ENCODE measurements at regions not wholly inside any gene's neighbourhood (a gene's known extent, or its start where the extent isn't known, plus 50 kb on each side); places are given as distances from the start of the nearest gene placed in this dataset.
"Not testable (repeated sequence)": the region's sequence is repeated elsewhere in the genome, so short reads cannot be mapped to it uniquely, and the experiment has no call there.

DNA sequence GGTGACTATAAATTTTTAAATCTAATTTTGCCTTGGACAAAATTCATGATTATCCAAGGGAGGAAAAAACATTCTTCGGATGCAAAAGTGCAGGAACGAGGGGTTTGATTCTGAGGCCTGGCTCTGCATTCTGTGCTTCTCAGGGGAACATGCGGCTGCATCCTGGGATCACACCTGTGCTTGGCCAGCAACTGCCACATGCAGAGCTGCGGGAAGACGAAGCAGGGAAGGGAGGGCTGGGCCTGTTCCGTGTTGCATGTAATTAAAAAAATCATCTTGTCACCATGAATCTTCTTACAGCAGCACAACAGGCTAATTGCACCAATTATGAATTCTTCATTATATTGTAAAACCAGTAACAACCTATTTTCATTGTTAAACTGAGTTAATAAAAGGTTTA is 158.0 kb upstream of the ALKAL2 start:
- DNase-seq = no peak

GRCh38 chr2:444937-445884 is 157.3 kb upstream of the ALKAL2 start:
- no peak for DNase-seq

- no peak for DNase-seq
Observed at GRCh38 chr2:443741-444140, 155.8 kb upstream of the ALKAL2 start.

DNA sequence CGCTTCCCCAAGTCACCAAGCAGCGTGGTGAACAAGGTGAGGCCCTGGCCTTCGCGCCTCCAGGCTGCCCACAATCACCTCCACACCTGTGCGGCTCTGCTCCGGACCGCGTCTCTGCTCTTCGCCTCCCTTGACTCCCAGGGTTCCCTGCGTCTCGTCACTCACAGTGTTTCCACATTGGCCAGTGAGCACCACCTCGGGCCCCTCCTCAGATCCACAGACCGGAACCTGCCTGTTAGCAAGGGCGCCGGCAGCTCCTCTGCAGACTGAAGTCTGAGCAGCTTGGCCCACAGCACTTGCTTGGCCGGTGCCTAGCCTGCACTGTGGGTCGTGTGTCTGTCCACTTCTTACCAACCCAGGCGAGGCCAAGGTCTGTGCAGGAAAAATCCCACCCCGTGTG is 155.3 kb upstream of the ALKAL2 start:
- no peak for DNase-seq

- DNase-seq = no peak
Observed at GRCh38 chr2:441258-442022, 153.5 kb upstream of the ALKAL2 start.

DNA sequence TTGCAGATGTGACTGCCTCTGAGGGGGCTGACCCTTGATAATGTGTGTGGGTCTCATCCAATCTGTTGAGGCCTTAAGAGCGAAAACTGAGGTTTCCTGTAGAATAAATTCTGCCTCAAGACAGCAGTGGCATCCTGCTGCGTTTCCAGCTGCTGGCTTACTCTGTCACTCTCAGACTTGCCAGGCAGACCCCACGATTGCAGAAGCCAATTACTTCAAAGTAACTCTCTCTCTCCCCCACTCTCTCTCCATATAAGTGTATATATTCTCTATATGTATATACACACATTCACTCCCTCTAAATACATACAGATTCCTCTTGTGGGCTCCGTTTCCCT is 152.5 kb upstream of the ALKAL2 start:
- no peak for DNase-seq

DNA sequence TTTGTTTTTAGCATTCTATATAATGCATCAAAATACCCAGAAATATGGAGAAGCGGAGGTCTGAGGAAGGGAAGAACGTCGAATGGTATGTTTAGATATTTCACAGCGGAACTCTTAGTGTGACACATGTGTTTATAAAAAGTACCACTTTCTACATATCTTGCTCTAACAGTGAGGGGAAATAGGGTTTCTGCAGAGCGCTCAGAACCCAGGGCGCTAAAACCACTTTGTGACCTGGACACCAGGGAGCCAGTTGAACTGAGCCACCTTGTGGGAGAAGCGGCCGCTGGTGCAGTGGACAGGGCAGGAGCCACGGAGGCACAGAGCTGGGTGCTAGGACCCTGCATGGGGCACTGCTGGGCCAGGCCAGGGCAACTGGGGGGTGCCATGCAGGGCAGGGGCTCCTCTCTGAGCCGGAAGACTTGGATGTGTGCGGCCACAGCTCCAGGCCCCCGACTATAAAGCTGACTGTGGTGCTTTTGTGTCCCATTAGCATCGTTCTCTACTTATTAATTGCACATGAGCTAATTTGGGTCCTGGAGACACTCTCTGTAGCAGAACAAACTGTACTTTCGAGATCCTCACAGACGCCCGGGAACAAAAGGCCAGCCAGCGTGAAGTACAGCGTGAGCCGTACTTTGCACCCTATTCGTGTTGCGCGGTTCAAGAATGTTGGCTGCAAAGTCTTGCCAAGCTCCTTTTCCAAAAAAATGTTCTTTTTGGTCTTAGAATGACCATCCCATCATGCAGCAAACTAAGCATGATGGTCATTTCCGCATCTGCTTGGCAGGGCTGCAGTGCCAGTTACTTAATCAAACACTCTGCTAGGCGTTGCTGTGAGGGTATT is 151.9 kb upstream of the ALKAL2 start:
- no peak for DNase-seq

- DNase-seq = no peak
Observed at GRCh38 chr2:439077-439476, 151.2 kb upstream of the ALKAL2 start.

DNA sequence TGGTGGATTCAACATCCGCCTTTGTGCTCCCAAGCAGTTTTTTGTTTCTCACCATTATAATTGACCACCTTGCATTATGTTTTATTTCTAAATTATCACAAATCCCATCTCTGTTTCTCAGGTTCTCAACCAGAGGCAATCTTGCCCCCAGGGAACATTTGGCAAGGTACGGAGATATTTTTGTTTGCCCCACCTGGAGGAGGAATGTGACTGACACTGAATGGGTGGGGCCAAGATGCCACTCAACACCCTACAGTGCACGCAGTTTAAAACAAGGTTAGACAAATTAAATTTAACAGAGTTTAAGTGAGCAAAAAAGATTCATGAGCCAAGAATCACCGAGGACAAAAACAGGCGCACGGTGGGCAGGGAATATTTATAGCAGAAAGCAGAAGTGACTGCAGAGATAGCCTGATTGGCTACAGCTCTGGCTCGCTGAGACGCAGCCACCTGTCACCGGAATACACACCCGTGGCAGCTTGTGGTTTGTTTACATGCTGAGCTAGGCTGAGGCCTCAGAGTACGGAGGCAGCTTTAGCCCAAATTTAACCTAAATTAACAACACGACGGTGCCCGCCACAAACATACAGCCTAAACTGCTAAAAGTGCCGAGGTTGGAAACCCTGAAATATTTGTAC is 150.0 kb upstream of the ALKAL2 start:
- peak; percentile 49 for DNase-seq

DNA sequence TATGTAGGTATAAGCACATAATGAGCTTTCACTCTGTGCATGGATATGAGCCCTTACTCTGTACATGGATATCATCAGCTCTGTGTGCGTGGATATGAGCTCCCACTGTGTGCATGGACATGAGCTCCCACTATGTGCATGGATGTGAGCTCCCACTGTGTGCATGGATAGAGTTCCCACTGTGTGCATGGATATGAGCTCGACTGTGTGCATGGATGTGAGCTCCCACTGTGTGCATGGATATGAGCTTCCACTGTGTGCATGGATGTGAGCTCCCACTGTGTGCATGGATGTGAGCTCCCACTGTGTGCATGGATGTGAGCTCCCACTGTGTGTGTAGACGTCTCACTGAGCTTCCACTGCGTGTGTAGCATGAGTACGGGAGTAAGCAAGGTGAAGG is 149.3 kb upstream of the ALKAL2 start:
- no peak for DNase-seq

DNA sequence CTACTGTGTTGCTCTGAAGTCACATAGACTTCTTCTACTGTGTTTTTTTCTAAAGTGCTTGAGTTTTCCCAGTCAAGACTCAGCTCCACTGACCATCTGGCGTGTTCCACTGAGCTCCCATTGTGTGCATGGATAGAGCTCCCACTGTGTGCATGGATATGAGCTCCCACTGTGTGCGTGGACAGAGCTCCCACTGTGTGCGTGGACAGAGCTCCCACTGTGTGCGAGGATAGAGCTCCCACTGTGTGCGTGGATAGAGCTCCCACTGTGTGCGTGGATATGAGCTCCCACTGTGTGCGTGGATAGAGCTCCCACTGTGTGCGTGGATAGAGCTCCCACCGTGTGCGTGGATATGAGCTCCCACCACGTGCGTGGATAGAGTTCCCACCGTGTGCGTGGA is 148.3 kb upstream of the ALKAL2 start:
- DNase-seq = no peak

- DNase-seq = no peak
Observed at GRCh38 chr2:434625-435024, 146.7 kb upstream of the ALKAL2 start.

DNA sequence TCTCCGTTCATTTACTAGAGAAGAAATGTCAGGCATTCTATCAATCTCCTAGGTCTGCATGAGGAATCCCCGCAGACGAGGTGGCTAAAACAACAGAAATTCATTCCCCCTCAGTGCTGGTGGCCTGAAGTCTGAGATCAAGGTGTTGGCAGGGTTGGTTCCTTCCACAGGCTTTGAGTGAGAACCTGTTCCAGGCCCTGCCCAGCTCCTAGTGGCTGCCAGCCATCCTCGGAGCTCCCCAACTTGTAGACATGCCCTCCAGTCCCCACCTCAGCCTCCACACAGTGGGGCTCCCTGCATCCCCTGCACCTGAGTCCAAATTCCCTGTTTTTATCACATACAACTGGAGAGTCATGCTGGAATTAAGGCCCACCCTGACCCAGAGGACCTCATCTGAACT is 145.3 kb upstream of the ALKAL2 start:
- DNase-seq = no peak

- no peak for DNase-seq
Observed at GRCh38 chr2:430291-431040, 142.6 kb upstream of the ALKAL2 start.

GRCh38 chr2:429575-430254 is 141.8 kb upstream of the ALKAL2 start:
- DNase-seq = no peak

- DNase-seq = no peak
Observed at GRCh38 chr2:429142-429541, 141.3 kb upstream of the ALKAL2 start.

DNA sequence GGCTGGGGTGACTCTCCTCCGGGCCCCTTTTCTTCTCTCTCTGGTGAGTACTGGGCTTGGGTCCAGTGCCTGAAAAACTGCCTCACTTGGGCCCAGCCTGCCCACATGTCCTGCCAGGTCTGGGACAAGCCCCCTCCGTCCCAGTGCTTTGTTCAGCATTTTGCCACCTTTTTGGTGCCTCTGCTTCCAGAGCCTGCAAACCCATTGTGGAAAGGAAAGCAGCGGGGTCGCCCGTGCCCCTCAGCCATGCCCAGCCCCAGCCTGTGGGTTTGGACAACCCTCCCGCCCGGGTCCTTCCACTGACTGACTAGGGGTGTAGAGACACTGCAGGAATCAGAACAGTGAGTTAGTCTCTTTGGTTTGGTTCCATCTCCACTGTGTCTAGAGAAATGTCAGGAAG is 140.7 kb upstream of the ALKAL2 start:
- DNase-seq = no peak

- not testable (repeated sequence) for DNase-seq
Observed at GRCh38 chr2:426696-427095, 138.8 kb upstream of the ALKAL2 start.

- DNase-seq = no peak
Observed at GRCh38 chr2:425947-426346, 138.1 kb upstream of the ALKAL2 start.

GRCh38 chr2:425243-425642 is 137.4 kb upstream of the ALKAL2 start:
- DNase-seq = no peak

All from DMS79 treated with DMSO at 0.1 percent for 48 hours (cell line).